BJ (cell line): ENCODE measurements at regions not wholly inside any gene's neighbourhood (a gene's known extent, or its start where the extent isn't known, plus 50 kb on each side); places are given as distances from the start of the nearest gene placed in this dataset.
"Not testable (repeated sequence)": the region's sequence is repeated elsewhere in the genome, so short reads cannot be mapped to it uniquely, and the experiment has no call there.

Experiments used
- CTCF ChIA-PET: fragments of 350-600 bp; formaldehyde crosslinking; extraction: SDS; loops from one replicate; lab custom pipeline; 2021; ENCODE audit warnings: antibody characterized with exemption, inconsistent platforms; lab: Yijun Ruan, JAX
- POLR2A ChIA-PET: fragments of 300-600 bp; sonication (Branson Sonifier 250); formaldehyde crosslinking; extraction: SDS; loops from one replicate; lab custom pipeline; 2021; ENCODE audit warnings: antibody characterized with exemption; lab: Charles Lee
- DNase-seq: peaks from one replicate; pipeline ENCODE4 v3.0.0-alpha.2; 2011; ENCODE audit warnings: low read depth
- H3K27me3 ChIP-seq: 2 replicates; pipeline ENCODE4 v1.6.0; 2011; ENCODE audit warnings: low read length; ENCODE audit not compliant: control insufficient read depth, insufficient read depth
- H3K36me3 ChIP-seq: 2 replicates; pipeline ENCODE4 v1.5.1; 2011; ENCODE audit warnings: low read length; ENCODE audit not compliant: control insufficient read depth, insufficient read depth
- H3K4me3 ChIP-seq: 2 replicates; pipeline ENCODE4 v1.5.1; 2011; ENCODE audit warnings: low read depth, mild to moderate bottlenecking, control low read depth, low read length
- CTCF ChIP-seq: IDR thresholded peaks from 2 replicates; pipeline ENCODE4 v1.5.1; 2011; ENCODE audit warnings: low read depth, mild to moderate bottlenecking, control low read depth, inconsistent platforms, low read length, moderate library complexity; ENCODE audit not compliant: insufficient read depth

GRCh38 chr11:97570636-97571035, 1180.8 kb downstream of the JRKL start:
- Histone ChIP-seq H3K27me3 (no peaks in the 10 kb centered on the region), H3K36me3 (no peaks in the 10 kb centered on the region), H3K4me3 (no peak overlapping the region)
- no peak for DNase-seq
- TF ChIP-seq CTCF, result no peak
- ChIA-PET CTCF (no interaction called here), POLR2A (no interaction called here)

- CTCF ChIA-PET, H3K27me3 ChIP-seq, H3K36me3 ChIP-seq, H3K4me3 ChIP-seq, DNase-seq, POLR2A ChIA-PET: not testable (repeated sequence)
Observed at GRCh38 chr11:97573771-97574170, 1184.0 kb downstream of the JRKL start.

- no peaks in the 10 kb centered on the region for H3K36me3 ChIP-seq
- no peaks in the 10 kb centered on the region for H3K27me3 ChIP-seq
- ChIA-PET POLR2A (no interaction called here), CTCF (no interaction called here)
- no peak for TF ChIP-seq CTCF
- H3K4me3 ChIP-seq, result no peak overlapping the region
- no peak for DNase-seq
Observed at GRCh38 chr11:97574976-97575665, 1185.3 kb downstream of the JRKL start.

- no peak overlapping the region for H3K4me3 ChIP-seq
- POLR2A ChIA-PET, result no interaction called here
- CTCF ChIA-PET, result no interaction called here
- H3K27me3 ChIP-seq, result no peaks in the 10 kb centered on the region
- TF ChIP-seq CTCF, result no peak
- no peaks in the 10 kb centered on the region for H3K36me3 ChIP-seq
- DNase-seq, result no peak
Observed at GRCh38 chr11:97607291-97608000, 1217.6 kb downstream of the JRKL start.

- POLR2A ChIA-PET, result no interaction called here
- no peak for TF ChIP-seq CTCF
- no peak for DNase-seq
- H3K36me3 ChIP-seq, result no peaks in the 10 kb centered on the region
- no peaks in the 10 kb centered on the region for H3K27me3 ChIP-seq
- CTCF ChIA-PET, result no interaction called here
- H3K4me3 ChIP-seq, result no peak overlapping the region
Observed at GRCh38 chr11:97610000-97610399, 1220.2 kb downstream of the JRKL start.
